Heart right ventricle (tissue), 16 donors: ENCODE measurements at regions not wholly inside any gene's neighbourhood (a gene's known extent, or its start where the extent isn't known, plus 50 kb on each side); places are given as distances from the start of the nearest gene placed in this dataset.

Source experiments
- ATAC-seq, 8 donors: fragments of 200-7000 bp; cut with Tn5 transposase; one replicate each; pipeline ENCODE4 v1.9.1; 2020; ENCODE audit warnings: mild to moderate bottlenecking in 8 of 8, moderate library complexity in 8 of 8, moderate number of reproducible peaks in 1 of 8
- DNase-seq, 2 donors: peaks; one replicate each; pipeline ENCODE4 v3.0.0-alpha.2; 2020
- H3K27ac ChIP-seq, 10 donors: fragments of 200-600 bp; sonication (generic) in 2 of 10; one replicate each; pipeline versions ENCODE4 v1.5.0 to v1.8.0; 2020 to 2022; ENCODE audit warnings: mild to moderate bottlenecking in 3 of 10
- H3K27me3 ChIP-seq, 7 donors: fragments of 200-600 bp; one replicate each; pipeline ENCODE4 v1.8.0; 2021 to 2022; ENCODE audit warnings: mild to moderate bottlenecking in 2 of 7
- H3K36me3 ChIP-seq, 9 donors: fragments of 200-600 bp; sonication (generic) in 1 of 9; one replicate each; pipeline versions ENCODE4 v1.5.0 to v1.8.0; 2020 to 2022; ENCODE audit warnings: mild to moderate bottlenecking in 2 of 9
- H3K4me1 ChIP-seq, 9 donors: fragments of 200-600 bp; sonication (generic) in 1 of 9; one replicate each; pipeline versions ENCODE4 v1.5.0 to v1.8.0; 2020 to 2022; ENCODE audit warnings: mild to moderate bottlenecking in 4 of 9
- H3K4me3 ChIP-seq, 10 donors: fragments of 200-600 bp; sonication (generic) in 2 of 10; one replicate each; pipeline versions ENCODE4 v1.5.0 to v1.8.0; 2020 to 2022; ENCODE audit warnings: mild to moderate bottlenecking in 7 of 10, moderate library complexity in 2 of 10
- H3K9me3 ChIP-seq, 11 donors: fragments of 200-600 bp in 10 of 11; sonication (generic) in 2 of 11; one replicate each; pipeline versions ENCODE4 v1.5.0 to v1.8.0; 2013 to 2022; ENCODE audit warnings: mild to moderate bottlenecking in 2 of 11, control low read depth in 1 of 11, moderate library complexity in 1 of 11
- CTCF ChIP-seq, 9 donors: fragments of 200-600 bp; sonication (generic) in 2 of 9; IDR thresholded peaks; one replicate each; pipeline versions ENCODE4 v1.5.0 to v1.8.0; 2021 to 2022; ENCODE audit warnings: antibody characterized with exemption in 9 of 9, mild to moderate bottlenecking in 5 of 9, moderate library complexity in 1 of 9
- WGBS, 2 donors: extraction: QIAGEN DNeasy Blood & Tissue Kit; methylation state at CpG; one replicate each; pipeline ENCODE4 v1.1.7; 2013; ENCODE audit warnings: inconsistent platforms in 1 of 2; 5-methylcytosine and 5-hydroxymethylcytosine counted together
- intact Hi-C, 10 donors: fragments of 100-400 bp; cut with DNase I; formaldehyde crosslinking; loops; one replicate each; pipeline versions ENCODE4 v1.11.1 to v1.14.2; 2022
- donor health status: Arrhythmogenic right ventricular cardiomyopathy.
- donor health status: ischemic (EF 13 %, LVEDD 7.1; RV severe dilation, severe dysfunction).
- donor health status: healthy with polysubstance abuse.
- donor health status: DM: no; HTN: yes; CAD: no.
- donor health status: DM: no; HTN: no; CAD: no.
- donor health status: ischemic (EF 25% LVEDD 6.9; RV normal size, moderate dysfunction).
- donor health status: ischemic (EF 25% LVEDD 5.7; RV mildly dilated, moderate dysfunction).
- donor health status: healthy.
- donor health status: DM: yes; HTN: yes; CAD: no.
- donor health status: Ischemic cardiomyopathy.
- donor health status: ischemic (EF 35%, LVEDD 5.7; RV mildly dilated, moderate dysfunction).
- donor health status: nonischemic (EF 11% LVEDD 7.7; RV severe dilation, severe dysfunction).
- donor health status: DM: yes; HTN: yes; CAD: no.
- donor health status: PGD.
- donor health status: ischemic (EF 29% LVEDD 5.4; RV normal size, mild dysfunction).
- donor health status: nonischemic (EF 23%, LVEDD 6.1; RV moderate dilation, normal function).

DNA sequence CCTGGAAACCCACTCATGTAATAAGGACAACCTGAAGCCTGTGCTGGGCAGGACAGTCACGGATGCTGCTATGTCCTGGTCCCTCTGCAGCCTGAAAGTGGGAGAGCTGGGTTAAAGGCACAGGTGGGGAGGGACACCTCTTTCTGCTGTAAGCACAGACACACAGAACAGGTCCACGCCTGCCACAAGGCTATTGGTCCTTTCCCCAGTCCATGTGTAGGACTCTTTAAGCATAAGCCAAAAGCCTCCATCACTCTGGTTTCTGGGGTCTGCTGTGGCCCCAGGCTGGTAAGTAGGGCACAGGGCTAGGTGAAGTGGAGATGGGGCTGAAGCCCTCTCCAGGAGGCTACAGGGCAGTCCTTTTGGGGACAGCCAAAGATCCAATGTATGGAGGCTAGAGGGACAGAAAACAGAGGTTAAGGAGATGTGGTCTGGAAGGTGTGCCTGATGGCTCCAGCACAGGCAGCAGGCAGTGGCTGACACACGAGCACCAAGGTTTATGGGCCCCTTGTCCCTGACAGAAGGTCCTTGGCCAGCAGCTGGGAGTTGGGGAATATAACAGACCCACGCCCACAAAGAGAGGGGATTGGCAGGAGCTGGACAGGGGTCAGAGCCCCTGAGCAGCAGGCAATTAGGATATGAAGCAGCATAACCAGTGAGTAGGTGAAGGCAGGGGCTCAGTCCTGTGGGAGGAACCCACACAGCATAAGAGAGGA is 203.6 kb upstream of the MVB12B start:
- no peak overlapping the region for H3K27ac ChIP-seq
- H3K4me3 ChIP-seq = no peak overlapping the region
- H3K27me3 ChIP-seq = peaks cover 0 to 15% (median 5%) of the 10 kb centered on the region in 7 donors
- TF ChIP-seq CTCF (IDR thresholded peaks at IDR 0.05) = no peak
- no peak for DNase-seq
- WGBS, 2 donors = 72 to 77% methylated on average over 4 of the region's 4 CpGs
- intact Hi-C loops = no loop called here
- no peak for ATAC-seq
- peaks cover 0 to 3% (median 0%) of the 10 kb centered on the region in 9 donors for H3K4me1 ChIP-seq
- no peaks in the 10 kb centered on the region for H3K9me3 ChIP-seq
- no peaks in the 10 kb centered on the region for H3K36me3 ChIP-seq

GRCh38 chr9:126123927-126124326 is 202.7 kb upstream of the MVB12B start:
- WGBS, 2 donors = 51 to 56% methylated on average over 7 of the region's 7 CpGs
- Histone ChIP-seq H3K4me1 (peaks cover 0 to 3% (median 0%) of the 10 kb centered on the region in 9 donors), H3K27ac (no peak overlapping the region), H3K9me3 (no peaks in the 10 kb centered on the region), H3K27me3 (peaks cover 0 to 18% (median 3%) of the 10 kb centered on the region in 7 donors), H3K4me3 (no peak overlapping the region), H3K36me3 (no peaks in the 10 kb centered on the region)
- no peak for ATAC-seq
- intact Hi-C loops = no loop called here
- no peak for DNase-seq
- no peak for TF ChIP-seq CTCF (IDR thresholded peaks at IDR 0.05)

- Histone ChIP-seq H3K27ac (no peak overlapping the region), H3K9me3 (no peaks in the 10 kb centered on the region), H3K4me1 (peaks cover 0 to 3% (median 0%) of the 10 kb centered on the region in 9 donors), H3K27me3 (peaks cover 0 to 9% (median 0%) of the 10 kb centered on the region in 7 donors), H3K36me3 (no peaks in the 10 kb centered on the region), H3K4me3 (peak overlapping the region in 5 of 10 donors; percentile 15 to 38 (median 26))
- 32 to 41% methylated on average over 8 of the region's 8 CpGs for WGBS, 2 donors
- no peak for TF ChIP-seq CTCF (IDR thresholded peaks at IDR 0.05)
- intact Hi-C loops = no loop called here
- DNase-seq (no peak), ATAC-seq (no peak)
These were observed 201.5 kb upstream of the MVB12B start for GRCh38 chr9:126125177-126125576.

- no peak for TF ChIP-seq CTCF (IDR thresholded peaks at IDR 0.05)
- Histone ChIP-seq H3K9me3 (no peaks in the 10 kb centered on the region), H3K4me3 (peak overlapping the region in 5 of 10 donors; percentile 15 to 38 (median 26)), H3K27ac (no peak overlapping the region), H3K4me1 (peaks cover 0 to 3% (median 0%) of the 10 kb centered on the region in 9 donors), H3K36me3 (no peaks in the 10 kb centered on the region), H3K27me3 (peaks cover 0 to 9% (median 0%) of the 10 kb centered on the region in 7 donors)
- DNase-seq (no peak), ATAC-seq (peak in 2 of 8 donors; percentile 42 to 45)
- intact Hi-C loops = no loop called here
- 19 to 20% methylated on average over 6 of the region's 6 CpGs for WGBS, 2 donors
These were observed 201.1 kb upstream of the MVB12B start for GRCh38 chr9:126125577-126125976.
